ENCODE measurements at regions not wholly inside any gene's neighbourhood (a gene's known extent, or its start where the extent isn't known, plus 50 kb on each side); places are given as distances from the start of the nearest gene placed in this dataset.

DNA sequence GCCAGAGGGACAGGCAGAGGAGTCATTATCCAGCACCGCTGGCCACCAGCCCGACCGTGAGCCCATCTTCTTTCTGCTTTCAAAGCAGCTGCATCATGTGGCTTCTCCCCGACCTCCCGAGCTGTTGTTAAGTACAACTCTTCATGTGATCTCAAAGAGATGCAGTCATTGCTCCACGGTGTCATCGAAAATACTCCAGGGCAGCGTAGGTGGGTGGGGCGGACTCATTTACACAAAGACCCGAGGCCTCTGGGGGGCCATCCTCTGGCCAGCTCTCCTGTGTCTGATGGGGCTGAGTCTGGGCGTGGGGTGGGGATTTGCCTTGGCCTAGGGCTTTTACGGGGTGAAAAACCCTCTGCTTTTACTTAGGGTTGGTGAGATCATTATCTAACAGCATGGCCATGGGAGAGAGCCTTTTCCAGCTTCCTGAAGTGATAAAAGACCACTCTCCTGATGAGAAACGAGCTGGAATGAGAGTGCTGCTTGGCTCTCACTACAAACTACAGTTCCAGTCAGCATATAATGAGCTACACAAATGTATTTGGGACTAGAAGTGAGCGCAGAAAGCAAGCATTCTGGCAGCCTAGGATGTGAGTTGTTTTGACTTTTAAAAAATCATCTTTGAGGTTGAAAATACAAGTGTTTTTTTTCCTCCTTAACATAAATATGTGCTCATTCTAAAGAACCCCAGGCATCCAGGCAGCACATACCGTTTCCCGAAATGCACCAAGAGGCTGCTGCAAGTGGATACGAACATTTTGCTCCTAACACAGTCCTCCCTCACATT is 165.0 kb downstream of the RHOU start:
- DNase-seq (no peak), ATAC-seq (no peak)
- H3K27me3 ChIP-seq (ENCODE audit: low read depth), result no peaks in the 10 kb centered on the region
- H3K4me3 ChIP-seq, result no peak overlapping the region
- no peak overlapping the region for H3K27ac ChIP-seq
- intact Hi-C loops (cut with DNase I), result no loop called here
- no peaks in the 10 kb centered on the region for H3K9me3 ChIP-seq
- peaks cover 18% of the 10 kb centered on the region for H3K4me1 ChIP-seq
- no peaks in the 10 kb centered on the region for H3K36me3 ChIP-seq
- TF ChIP-seq, protein P1, sequence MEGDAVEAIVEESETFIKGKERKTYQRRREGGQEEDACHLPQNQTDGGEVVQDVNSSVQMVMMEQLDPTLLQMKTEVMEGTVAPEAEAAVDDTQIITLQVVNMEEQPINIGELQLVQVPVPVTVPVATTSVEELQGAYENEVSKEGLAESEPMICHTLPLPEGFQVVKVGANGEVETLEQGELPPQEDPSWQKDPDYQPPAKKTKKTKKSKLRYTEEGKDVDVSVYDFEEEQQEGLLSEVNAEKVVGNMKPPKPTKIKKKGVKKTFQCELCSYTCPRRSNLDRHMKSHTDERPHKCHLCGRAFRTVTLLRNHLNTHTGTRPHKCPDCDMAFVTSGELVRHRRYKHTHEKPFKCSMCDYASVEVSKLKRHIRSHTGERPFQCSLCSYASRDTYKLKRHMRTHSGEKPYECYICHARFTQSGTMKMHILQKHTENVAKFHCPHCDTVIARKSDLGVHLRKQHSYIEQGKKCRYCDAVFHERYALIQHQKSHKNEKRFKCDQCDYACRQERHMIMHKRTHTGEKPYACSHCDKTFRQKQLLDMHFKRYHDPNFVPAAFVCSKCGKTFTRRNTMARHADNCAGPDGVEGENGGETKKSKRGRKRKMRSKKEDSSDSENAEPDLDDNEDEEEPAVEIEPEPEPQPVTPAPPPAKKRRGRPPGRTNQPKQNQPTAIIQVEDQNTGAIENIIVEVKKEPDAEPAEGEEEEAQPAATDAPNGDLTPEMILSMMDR (IDR thresholded peaks at IDR 0.05), result no peak

DNA sequence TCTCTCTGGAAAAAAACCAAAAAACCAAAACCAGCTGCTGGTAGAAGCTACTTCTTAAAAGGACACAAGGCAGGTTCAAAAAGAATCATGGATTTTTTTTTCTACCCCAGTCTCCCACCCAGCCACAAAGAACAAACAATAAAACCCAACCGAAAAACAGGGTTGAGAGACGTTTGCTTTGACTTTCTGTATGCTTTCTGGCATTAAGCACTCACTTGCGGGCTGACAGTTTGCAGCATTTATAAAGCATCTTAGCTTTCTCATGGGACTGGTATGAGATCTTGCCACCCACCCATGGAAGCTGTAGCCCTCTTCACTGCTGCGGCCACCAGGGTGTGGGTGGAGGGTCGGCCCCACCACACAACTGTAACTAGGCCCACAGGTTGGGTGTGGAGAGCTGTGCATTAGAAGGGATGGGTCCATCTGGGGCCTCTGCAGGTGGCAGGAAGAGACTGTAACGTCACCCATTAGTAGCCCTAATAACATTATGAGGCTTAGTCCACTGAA is 165.7 kb downstream of the RHOU start:
- Histone ChIP-seq H3K4me3 (no peak overlapping the region), H3K36me3 (no peaks in the 10 kb centered on the region), H3K27ac (no peak overlapping the region), H3K9me3 (no peaks in the 10 kb centered on the region), H3K4me1 (peaks cover 18% of the 10 kb centered on the region), H3K27me3 (ENCODE audit: low read depth) (no peaks in the 10 kb centered on the region)
- intact Hi-C loops (cut with DNase I), result no loop called here
- DNase-seq (no peak), ATAC-seq (no peak)
- TF ChIP-seq, protein P1 (IDR thresholded peaks at IDR 0.05), result no peak

DNA sequence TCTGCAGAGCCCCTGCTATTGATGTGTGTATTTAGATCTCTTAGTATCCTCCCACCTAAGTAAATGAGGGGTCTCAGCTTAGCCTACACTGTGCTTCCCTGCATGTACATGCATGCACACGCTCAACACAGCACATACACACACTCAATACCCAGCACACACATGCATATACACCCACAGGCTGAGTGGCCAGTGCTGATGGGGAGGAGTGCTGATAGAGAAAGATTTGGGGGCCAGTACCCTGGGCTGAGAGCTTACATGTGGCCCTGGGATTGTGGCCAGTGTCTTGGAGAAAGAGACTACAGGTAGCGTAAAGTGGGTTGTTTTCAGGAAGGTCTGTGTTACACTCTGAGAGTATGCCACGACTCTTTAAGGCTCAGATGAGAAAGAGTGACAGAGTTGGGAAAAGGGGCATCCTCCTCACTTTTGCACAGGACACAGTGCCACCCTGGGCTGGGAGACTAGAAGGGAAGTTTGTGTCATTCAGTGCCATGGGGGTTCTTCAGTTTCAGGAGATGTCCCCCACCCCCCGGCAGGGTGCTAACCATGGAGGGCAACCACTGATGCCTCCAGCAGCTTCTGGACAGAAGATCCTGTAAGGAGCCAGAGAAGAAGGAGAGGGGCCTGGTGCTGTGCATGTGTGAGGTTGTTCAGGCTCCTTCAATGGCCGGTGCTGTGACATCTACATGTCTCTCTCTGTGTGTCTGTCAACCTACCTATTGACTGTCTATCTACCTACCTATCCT is 166.8 kb downstream of the RHOU start:
- H3K27ac ChIP-seq, result no peak overlapping the region
- TF ChIP-seq, protein P1 (IDR thresholded peaks at IDR 0.05), result no peak
- H3K9me3 ChIP-seq, result no peaks in the 10 kb centered on the region
- H3K27me3 ChIP-seq (ENCODE audit: low read depth), result no peaks in the 10 kb centered on the region
- intact Hi-C loops (cut with DNase I), result no loop called here
- DNase-seq (no peak), ATAC-seq (no peak)
- H3K4me3 ChIP-seq, result no peak overlapping the region
- H3K4me1 ChIP-seq, result peaks cover 18% of the 10 kb centered on the region
- H3K36me3 ChIP-seq, result no peaks in the 10 kb centered on the region

DNA sequence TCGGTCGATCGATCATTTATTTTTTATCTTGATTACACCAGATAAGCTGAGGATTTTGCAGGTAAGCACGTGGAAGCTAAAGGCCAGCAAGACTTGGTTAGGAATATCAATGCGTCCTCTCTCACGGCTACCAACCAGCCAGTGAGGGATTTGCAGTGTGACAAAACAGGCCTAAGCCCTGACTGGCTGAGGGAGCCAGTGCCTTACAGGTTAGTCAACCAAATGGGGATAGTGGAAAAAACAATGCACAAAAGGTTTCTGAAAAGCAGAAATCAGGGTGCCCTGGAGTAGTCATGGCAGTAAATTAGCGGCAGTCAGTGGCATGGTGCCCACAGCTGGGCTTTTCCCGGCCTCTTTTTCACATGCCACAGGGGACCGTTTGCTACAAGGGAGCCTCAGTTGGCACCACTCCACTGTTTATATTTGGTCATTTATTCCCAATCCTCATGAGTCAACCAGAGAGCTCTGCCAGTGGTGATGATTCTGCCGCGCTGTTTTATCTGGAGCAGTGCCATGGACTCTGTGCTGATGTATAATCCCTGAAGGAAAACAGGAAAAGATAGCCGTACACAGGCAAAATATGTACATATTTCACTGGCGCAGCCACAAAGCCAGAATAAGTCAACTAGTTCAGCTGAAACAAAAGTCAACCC is 167.6 kb downstream of the RHOU start:
- no peaks in the 10 kb centered on the region for H3K36me3 ChIP-seq
- intact Hi-C loops (cut with DNase I), result no loop called here
- no peak overlapping the region for H3K27ac ChIP-seq
- peak; percentile 53 for DNase-seq
- TF ChIP-seq, protein P1 (IDR thresholded peaks at IDR 0.05), result no peak
- ATAC-seq, result peak; percentile 69 to 84
- no peaks in the 10 kb centered on the region for H3K27me3 ChIP-seq (ENCODE audit: low read depth)
- H3K4me1 ChIP-seq, result peaks cover 18% of the 10 kb centered on the region
- no peak overlapping the region for H3K4me3 ChIP-seq
- no peaks in the 10 kb centered on the region for H3K9me3 ChIP-seq

DNA sequence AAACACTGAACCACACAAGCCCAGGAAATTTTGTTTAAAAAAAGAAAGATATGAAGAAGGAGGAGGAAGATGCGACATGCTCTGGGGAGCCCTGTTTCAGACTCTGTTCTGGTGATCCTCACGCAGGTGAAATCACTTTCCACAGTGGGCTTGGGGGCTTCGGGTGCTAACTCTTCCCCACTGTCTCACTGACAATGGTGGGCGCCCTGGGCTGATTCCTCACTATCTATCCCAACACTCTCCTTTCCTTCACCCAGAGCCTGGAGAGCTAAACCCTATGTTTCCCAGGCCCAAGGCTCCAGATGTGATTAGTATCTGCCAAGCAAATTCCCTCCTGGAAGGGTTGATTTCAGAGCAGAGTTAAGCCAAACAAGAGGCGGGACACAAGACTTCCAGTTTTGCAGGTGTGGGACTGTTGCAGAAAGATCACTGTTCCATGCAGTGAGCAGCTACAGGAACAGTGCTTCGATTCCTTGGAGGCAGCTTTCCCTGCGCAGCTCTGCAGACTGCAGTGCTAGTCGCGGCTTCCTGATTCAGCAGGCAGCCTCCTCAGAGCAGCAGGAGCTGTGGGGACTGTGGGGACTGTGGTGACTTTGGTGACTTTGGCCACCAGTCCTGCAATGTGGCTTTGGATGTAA is 168.3 kb downstream of the RHOU start:
- TF ChIP-seq, protein P1 (IDR thresholded peaks at IDR 0.05), result no peak
- intact Hi-C loops (cut with DNase I), result no loop called here
- Histone ChIP-seq H3K27ac (no peak overlapping the region), H3K36me3 (no peaks in the 10 kb centered on the region), H3K27me3 (ENCODE audit: low read depth) (no peaks in the 10 kb centered on the region), H3K4me3 (no peak overlapping the region), H3K4me1 (peaks cover 18% of the 10 kb centered on the region), H3K9me3 (no peaks in the 10 kb centered on the region)
- DNase-seq (no peak), ATAC-seq (no peak)

Measured in lower lobe of right lung (tissue), 2 donors.